ENCODE measurements at regions not wholly inside any gene's neighbourhood (a gene's known extent, or its start where the extent isn't known, plus 50 kb on each side); places are given as distances from the start of the nearest gene placed in this dataset.

DNA sequence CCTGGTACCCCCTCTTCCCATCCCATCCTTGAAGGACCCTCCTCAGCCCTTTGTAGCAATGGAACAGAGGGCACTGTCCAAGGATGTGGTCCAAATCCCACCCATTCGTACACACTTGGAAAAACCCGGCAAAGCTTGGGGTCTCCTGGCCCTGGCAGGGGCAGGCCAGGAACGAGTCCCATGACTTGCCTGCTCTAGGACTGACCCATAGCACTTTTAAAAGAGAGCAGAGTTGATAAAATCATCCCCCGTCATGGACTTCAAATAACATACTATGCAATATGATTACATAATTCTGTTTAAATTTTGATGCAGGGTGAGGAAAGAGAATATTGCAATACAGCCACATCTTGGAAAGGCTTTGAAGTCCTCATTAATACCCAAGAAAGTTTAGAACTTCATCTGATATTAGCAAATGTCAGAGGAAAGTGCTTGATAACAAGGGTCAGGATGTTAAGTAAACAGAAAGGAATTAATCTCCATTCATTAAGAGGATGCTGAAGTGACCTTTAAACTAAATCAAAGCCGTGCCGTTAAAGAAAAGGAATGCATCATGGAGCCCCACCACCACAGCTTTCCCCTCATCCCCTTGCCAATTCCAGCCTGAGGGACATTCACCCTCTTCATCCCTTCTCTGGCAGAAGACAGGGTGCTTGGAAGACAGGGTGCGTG is 60.7 kb upstream of the NXT1 start:
- Histone ChIP-seq H3K9me3 (ENCODE audit: control insufficient read depth, low read length) (no peaks in the 10 kb centered on the region), H3K27me3 (ENCODE audit: control insufficient read depth, insufficient read depth, low read length) (no peaks in the 10 kb centered on the region), H3K9ac (ENCODE audit: low read length) (no peak overlapping the region), H3K4me1 (ENCODE audit: control insufficient read depth, insufficient read depth, low read length) (no peaks in the 10 kb centered on the region), H3K36me3 (ENCODE audit: control insufficient read depth, insufficient read depth, low read length) (no peaks in the 10 kb centered on the region), H3K4me3 (ENCODE audit: low read length) (no peak overlapping the region)

DNA sequence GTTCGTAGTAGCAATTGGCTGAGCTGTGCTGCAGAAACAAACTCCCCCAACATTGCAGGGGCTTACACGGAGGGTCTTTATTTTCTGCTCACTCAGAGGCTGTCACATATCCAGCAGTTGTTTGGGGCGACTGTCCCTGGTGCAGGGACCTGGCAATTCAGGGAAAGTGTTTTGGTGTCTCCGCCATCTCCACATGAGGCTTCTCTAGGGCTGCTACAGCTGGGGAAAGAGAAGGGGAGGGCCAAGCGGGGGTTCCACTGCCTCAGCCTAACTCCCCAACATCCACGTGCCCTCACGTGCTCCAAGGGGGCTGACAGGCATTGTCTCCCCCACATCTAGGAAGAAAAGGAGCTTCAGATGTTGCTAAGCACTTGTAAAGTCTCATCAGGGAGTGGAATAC is 61.3 kb upstream of the NXT1 start:
- no peak overlapping the region for H3K4me3 ChIP-seq (ENCODE audit: low read length)
- H3K4me1 ChIP-seq (ENCODE audit: control insufficient read depth, insufficient read depth, low read length): no peaks in the 10 kb centered on the region
- no peak overlapping the region for H3K9ac ChIP-seq (ENCODE audit: low read length)
- no peaks in the 10 kb centered on the region for H3K36me3 ChIP-seq (ENCODE audit: control insufficient read depth, insufficient read depth, low read length)
- H3K9me3 ChIP-seq (ENCODE audit: control insufficient read depth, low read length): no peaks in the 10 kb centered on the region
- H3K27me3 ChIP-seq (ENCODE audit: control insufficient read depth, insufficient read depth, low read length): no peaks in the 10 kb centered on the region

DNA sequence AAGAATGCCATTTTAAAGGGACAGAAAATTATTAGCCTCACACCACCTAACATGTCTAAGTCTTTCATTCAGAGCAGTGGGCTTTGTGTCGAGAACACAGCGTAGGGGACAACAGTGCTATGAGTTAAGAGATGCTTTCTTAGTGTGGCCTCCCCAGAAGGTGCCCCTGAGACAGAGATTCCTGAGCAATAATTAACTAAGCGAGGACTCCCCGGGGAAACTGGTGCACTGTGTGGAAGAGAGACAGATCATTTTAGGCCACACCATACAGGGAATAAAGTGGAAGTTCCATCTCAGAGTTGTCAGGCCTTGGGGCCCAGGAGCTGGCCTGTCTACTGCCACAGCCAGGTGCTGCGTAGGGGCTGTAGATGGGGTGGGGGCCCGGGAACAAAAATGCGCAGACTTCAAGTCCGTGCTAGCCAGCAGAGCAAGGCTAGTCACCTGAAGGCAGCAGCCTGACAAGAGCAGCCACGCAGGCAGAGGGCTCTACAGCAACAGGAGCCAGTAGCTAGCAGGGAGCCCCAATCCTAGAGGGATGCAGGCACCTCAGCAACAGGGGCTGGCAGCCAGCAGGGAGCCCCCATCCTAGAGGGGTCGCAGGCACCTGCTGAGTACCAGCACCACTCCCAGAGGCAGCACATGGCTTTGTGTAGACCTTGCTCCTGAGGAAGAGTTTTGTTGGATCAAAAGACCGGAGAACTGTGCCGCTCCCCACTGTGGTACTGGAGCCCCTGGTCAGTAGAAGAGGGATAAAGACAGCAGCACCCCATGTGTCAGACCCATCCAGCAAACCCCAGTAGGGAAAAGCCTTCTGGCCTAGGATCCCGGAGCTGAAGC is 63.0 kb upstream of the NXT1 start:
- H3K4me1 ChIP-seq (ENCODE audit: control insufficient read depth, insufficient read depth, low read length): no peaks in the 10 kb centered on the region
- no peaks in the 10 kb centered on the region for H3K27me3 ChIP-seq (ENCODE audit: control insufficient read depth, insufficient read depth, low read length)
- no peak overlapping the region for H3K4me3 ChIP-seq (ENCODE audit: low read length)
- H3K9me3 ChIP-seq (ENCODE audit: control insufficient read depth, low read length): no peaks in the 10 kb centered on the region
- H3K36me3 ChIP-seq (ENCODE audit: control insufficient read depth, insufficient read depth, low read length): no peaks in the 10 kb centered on the region
- H3K9ac ChIP-seq (ENCODE audit: low read length): no peak overlapping the region

DNA sequence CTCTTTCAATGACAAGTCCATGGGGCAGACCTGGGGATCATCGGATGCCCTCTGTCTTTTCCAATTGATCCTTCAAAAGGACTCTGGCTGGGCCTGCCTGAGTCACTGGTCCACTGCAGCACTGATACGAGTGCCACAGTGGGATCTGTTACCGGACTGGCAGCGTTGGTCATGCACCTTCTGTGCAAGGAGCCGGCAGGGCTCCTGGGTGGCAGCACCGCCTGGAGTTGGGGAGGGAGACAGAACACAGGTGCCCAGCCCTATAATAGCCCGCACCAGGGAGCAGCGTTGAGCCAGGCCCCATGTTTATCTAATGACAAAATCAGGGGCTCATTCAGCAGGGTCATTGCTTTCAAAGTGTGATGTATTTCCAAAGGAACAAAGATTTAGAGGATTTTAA is 64.2 kb upstream of the NXT1 start:
- no peak overlapping the region for H3K9ac ChIP-seq (ENCODE audit: low read length)
- no peaks in the 10 kb centered on the region for H3K36me3 ChIP-seq (ENCODE audit: control insufficient read depth, insufficient read depth, low read length)
- no peak overlapping the region for H3K4me3 ChIP-seq (ENCODE audit: low read length)
- no peaks in the 10 kb centered on the region for H3K4me1 ChIP-seq (ENCODE audit: control insufficient read depth, insufficient read depth, low read length)
- H3K27me3 ChIP-seq (ENCODE audit: control insufficient read depth, insufficient read depth, low read length): no peaks in the 10 kb centered on the region
- H3K9me3 ChIP-seq (ENCODE audit: control insufficient read depth, low read length): no peaks in the 10 kb centered on the region

DNA sequence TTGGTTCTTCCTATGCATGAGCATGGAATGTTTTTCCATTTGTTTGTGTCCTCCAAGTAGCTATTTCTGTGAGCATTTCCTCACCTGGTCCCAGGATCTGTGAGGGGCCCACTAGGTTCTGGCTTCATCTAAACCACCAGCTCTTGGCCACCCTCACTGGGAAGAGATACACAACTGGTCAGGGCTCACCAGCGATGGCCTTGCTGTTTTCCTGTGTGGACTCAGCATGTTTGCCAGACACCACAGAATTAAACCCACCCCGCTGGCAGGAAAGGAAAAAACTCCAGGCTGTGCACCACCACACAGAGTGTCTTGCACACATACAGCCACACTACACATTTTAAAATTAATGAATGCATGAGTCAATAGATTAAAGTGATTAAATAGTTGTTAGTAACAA is 65.1 kb upstream of the NXT1 start:
- Histone ChIP-seq H3K9ac (ENCODE audit: low read length) (no peak overlapping the region), H3K27me3 (ENCODE audit: control insufficient read depth, insufficient read depth, low read length) (no peaks in the 10 kb centered on the region), H3K4me3 (ENCODE audit: low read length) (no peak overlapping the region), H3K36me3 (ENCODE audit: control insufficient read depth, insufficient read depth, low read length) (no peaks in the 10 kb centered on the region), H3K9me3 (ENCODE audit: control insufficient read depth, low read length) (no peaks in the 10 kb centered on the region), H3K4me1 (ENCODE audit: control insufficient read depth, insufficient read depth, low read length) (no peaks in the 10 kb centered on the region)

DNA sequence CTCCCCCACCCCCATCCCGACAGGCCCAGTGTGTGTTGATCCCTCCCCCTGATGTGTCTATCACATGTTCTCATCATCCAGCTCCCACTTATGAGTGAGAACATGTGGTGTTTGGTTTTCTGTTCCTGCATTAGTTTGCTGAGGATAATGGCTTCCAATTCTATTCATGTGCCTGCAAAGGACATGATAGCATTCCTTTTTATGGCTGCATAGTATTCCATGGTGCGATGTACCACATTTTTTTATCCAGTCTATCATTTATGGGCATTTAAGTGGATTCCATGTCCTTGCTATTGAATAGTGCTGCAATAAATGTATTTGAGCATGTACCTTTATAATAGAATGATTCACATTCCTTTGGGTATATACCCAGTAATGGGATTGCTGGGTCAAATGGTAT is 66.6 kb upstream of the NXT1 start:
- no peak overlapping the region for H3K4me3 ChIP-seq (ENCODE audit: low read length)
- H3K9ac ChIP-seq (ENCODE audit: low read length): no peak overlapping the region
- H3K36me3 ChIP-seq (ENCODE audit: control insufficient read depth, insufficient read depth, low read length): no peaks in the 10 kb centered on the region
- H3K27me3 ChIP-seq (ENCODE audit: control insufficient read depth, insufficient read depth, low read length): no peaks in the 10 kb centered on the region
- H3K4me1 ChIP-seq (ENCODE audit: control insufficient read depth, insufficient read depth, low read length): no peaks in the 10 kb centered on the region
- H3K9me3 ChIP-seq (ENCODE audit: control insufficient read depth, low read length): no peaks in the 10 kb centered on the region

DNA sequence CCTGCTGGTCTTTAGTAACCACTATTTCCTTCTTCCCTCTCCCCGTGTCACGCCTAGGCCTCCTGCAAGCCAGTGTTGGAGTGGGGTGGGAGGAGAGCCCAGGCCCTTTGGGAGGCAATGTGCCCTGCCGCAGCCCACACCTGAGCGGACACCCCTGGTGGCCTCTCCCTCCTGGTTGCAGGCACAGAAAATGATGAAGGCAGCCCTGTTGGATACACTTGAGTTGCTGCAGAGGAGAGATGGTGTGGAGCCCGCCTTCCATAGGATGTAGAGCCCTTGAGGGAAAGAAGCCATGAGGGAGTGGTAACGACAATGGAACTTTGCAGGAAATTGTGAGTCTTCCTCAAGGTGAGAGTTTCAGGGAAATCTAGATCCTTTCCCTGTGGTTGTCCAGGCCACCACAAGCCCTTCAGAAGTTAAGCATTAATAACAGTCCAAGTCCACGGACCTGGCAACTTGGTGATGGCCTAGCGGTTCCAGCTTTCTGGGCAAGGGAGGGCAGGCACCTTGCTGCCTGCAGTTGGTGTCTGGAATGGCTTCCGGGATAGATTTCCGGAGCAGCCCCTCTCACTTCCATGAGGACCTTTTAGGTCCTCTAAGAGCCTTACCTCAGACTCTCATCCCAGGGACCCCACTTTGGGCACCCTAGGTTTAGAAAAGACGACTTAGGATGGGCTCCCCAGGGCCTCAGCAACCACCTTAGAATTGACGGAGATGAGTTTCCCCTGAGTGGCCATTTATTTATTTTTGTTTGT is 67.3 kb upstream of the NXT1 start:
- Histone ChIP-seq H3K4me3 (ENCODE audit: low read length) (no peak overlapping the region), H3K9me3 (ENCODE audit: control insufficient read depth, low read length) (no peaks in the 10 kb centered on the region), H3K27me3 (ENCODE audit: control insufficient read depth, insufficient read depth, low read length) (no peaks in the 10 kb centered on the region), H3K9ac (ENCODE audit: low read length) (no peak overlapping the region), H3K4me1 (ENCODE audit: control insufficient read depth, insufficient read depth, low read length) (no peaks in the 10 kb centered on the region), H3K36me3 (ENCODE audit: control insufficient read depth, insufficient read depth, low read length) (no peaks in the 10 kb centered on the region)

DNA sequence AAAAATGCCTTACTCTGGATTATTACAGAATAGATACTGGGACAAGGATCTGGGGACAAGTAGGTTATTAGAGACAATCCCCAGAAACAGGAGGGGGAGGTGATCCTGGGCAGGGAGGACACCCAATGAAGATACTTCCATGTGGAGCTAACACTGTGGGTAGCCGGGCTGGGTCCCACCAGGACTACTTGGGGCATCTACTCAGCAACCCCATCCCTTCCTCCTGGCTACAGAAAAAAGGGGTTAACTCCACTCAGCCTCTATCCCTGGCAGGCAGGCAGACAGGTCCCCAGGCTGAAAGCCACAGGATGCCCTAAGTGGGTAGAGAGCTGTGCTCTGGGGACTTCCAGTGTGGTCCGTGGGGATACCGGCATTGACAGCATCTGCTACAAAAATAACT is 68.0 kb upstream of the NXT1 start:
- no peak overlapping the region for H3K9ac ChIP-seq (ENCODE audit: low read length)
- H3K9me3 ChIP-seq (ENCODE audit: control insufficient read depth, low read length): no peaks in the 10 kb centered on the region
- H3K36me3 ChIP-seq (ENCODE audit: control insufficient read depth, insufficient read depth, low read length): no peaks in the 10 kb centered on the region
- H3K27me3 ChIP-seq (ENCODE audit: control insufficient read depth, insufficient read depth, low read length): no peaks in the 10 kb centered on the region
- no peaks in the 10 kb centered on the region for H3K4me1 ChIP-seq (ENCODE audit: control insufficient read depth, insufficient read depth, low read length)
- no peak overlapping the region for H3K4me3 ChIP-seq (ENCODE audit: low read length)

DNA sequence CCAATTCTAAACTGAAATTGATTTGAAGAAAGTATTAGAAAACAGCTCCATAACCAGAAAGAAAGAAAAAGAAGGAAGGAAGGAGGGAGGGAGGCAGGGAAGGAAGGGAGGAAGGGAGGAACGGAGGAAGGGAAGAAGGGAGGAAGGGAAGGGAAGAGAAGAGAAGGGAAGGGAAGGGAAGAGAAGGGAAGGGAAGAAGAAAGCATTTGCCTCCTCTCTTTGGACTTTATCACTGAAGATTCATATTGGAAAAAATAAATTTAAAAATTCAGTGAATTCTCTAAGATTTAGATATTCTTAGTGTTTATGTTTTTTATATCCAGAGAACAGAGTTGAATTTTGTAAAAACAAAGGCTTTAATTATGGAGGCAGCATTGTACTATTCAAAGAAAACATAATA is 68.5 kb upstream of the NXT1 start:
- no peaks in the 10 kb centered on the region for H3K36me3 ChIP-seq (ENCODE audit: control insufficient read depth, insufficient read depth, low read length)
- no peaks in the 10 kb centered on the region for H3K4me1 ChIP-seq (ENCODE audit: control insufficient read depth, insufficient read depth, low read length)
- no peaks in the 10 kb centered on the region for H3K27me3 ChIP-seq (ENCODE audit: control insufficient read depth, insufficient read depth, low read length)
- no peaks in the 10 kb centered on the region for H3K9me3 ChIP-seq (ENCODE audit: control insufficient read depth, low read length)
- H3K4me3 ChIP-seq (ENCODE audit: low read length): no peak overlapping the region
- H3K9ac ChIP-seq (ENCODE audit: low read length): no peak overlapping the region

DNA sequence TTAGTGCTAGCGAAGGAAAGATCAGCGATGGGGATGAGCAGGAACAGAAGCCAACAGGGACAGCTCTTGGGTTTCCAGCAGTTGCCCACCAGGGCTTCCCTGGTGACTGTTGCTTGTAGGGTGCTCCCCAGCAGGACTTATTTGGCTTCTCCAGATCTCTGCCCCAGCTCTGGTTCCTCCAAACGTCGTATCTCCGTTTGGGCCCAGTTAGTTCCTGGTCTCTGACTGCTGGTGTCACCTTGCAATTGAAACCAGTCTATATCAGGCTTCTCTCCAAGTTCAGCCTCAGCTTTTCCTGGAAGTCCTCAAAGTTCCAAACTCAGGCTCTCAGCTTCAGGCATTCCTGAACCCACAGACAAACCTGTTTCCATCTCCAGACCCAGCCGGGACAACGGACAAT is 70.8 kb upstream of the NXT1 start:
- Histone ChIP-seq H3K4me1 (ENCODE audit: control insufficient read depth, insufficient read depth, low read length) (no peaks in the 10 kb centered on the region), H3K9me3 (ENCODE audit: control insufficient read depth, low read length) (no peaks in the 10 kb centered on the region), H3K36me3 (ENCODE audit: control insufficient read depth, insufficient read depth, low read length) (no peaks in the 10 kb centered on the region), H3K27me3 (ENCODE audit: control insufficient read depth, insufficient read depth, low read length) (no peaks in the 10 kb centered on the region), H3K4me3 (ENCODE audit: low read length) (no peak overlapping the region), H3K9ac (ENCODE audit: low read length) (no peak overlapping the region)

DNA sequence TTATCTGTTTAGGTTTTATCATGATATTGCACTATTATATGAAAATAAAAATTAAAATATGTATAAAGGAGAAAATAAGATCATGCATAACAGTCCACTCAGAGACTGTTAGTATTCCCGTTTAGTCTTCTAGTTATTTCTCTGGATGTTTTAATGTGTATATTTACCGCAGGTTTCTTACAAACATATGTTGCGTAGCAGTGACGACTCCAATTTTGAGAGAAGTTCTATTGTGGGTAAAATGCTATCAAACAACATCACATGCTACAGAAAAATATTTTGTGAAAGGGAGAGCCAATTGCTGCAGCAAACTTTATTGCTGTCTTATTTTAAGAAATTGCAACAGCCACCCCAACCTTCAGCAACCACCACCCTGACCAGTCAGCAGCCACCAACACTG is 72.4 kb upstream of the NXT1 start:
- Histone ChIP-seq H3K9me3 (ENCODE audit: control insufficient read depth, low read length) (no peaks in the 10 kb centered on the region), H3K4me3 (ENCODE audit: low read length) (no peak overlapping the region), H3K4me1 (ENCODE audit: control insufficient read depth, insufficient read depth, low read length) (no peaks in the 10 kb centered on the region), H3K36me3 (ENCODE audit: control insufficient read depth, insufficient read depth, low read length) (no peaks in the 10 kb centered on the region), H3K9ac (ENCODE audit: low read length) (no peak overlapping the region), H3K27me3 (ENCODE audit: control insufficient read depth, insufficient read depth, low read length) (no peaks in the 10 kb centered on the region)

DNA sequence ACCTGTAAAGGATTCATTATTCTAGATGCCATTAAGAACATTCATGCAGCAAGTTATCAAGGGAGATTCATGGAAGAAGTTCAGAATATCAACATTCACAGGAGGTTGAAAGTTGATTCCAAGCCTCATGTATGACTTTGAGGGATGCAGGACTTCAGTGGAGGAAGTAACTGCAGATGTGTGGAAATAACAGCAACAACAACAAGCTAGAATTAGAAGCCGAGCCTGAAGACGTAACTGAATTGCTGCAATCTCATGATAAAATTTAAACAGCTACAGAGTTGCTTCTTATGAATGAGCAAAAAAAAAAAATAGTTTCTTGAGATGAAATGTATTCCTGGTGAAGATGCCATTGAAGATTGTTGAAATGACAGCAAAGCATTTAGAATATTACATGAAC is 73.3 kb upstream of the NXT1 start:
- Histone ChIP-seq H3K36me3 (ENCODE audit: control insufficient read depth, insufficient read depth, low read length) (no peaks in the 10 kb centered on the region), H3K4me1 (ENCODE audit: control insufficient read depth, insufficient read depth, low read length) (no peaks in the 10 kb centered on the region), H3K9me3 (ENCODE audit: control insufficient read depth, low read length) (no peaks in the 10 kb centered on the region), H3K4me3 (ENCODE audit: low read length) (no peak overlapping the region), H3K27me3 (ENCODE audit: control insufficient read depth, insufficient read depth, low read length) (no peaks in the 10 kb centered on the region), H3K9ac (ENCODE audit: low read length) (no peak overlapping the region)

Data from mucosa of stomach (tissue), 1 donor.